Glutamatergic neuron (in vitro differentiated cells): ENCODE measurements at regions not wholly inside any gene's neighbourhood (a gene's known extent, or its start where the extent isn't known, plus 50 kb on each side); places are given as distances from the start of the nearest gene placed in this dataset.

ENCODE experiments used
- DNase-seq: peaks from one replicate; pipeline ENCODE4 v3.0.0; 2022
- H3K27ac Mint-ChIP-seq: one replicate; pipeline ENCODE4 v1.8.0; 2020; ENCODE audit warnings: mild to moderate bottlenecking, mixed read lengths, inconsistent platforms; ENCODE audit not compliant: unreplicated experiment
- H3K27me3 Mint-ChIP-seq: one replicate; pipeline ENCODE4 v1.8.0; 2020; ENCODE audit warnings: mild to moderate bottlenecking, moderate library complexity, mixed read lengths, inconsistent platforms; ENCODE audit not compliant: unreplicated experiment
- H3K36me3 Mint-ChIP-seq: one replicate; pipeline ENCODE4 v1.8.0; 2020; ENCODE audit warnings: mild to moderate bottlenecking, mixed read lengths, inconsistent platforms; ENCODE audit not compliant: unreplicated experiment
- H3K4me1 Mint-ChIP-seq: one replicate; pipeline ENCODE4 v1.8.0; 2020; ENCODE audit warnings: mild to moderate bottlenecking, low read depth, mixed read lengths, inconsistent platforms; ENCODE audit not compliant: unreplicated experiment
- H3K4me3 Mint-ChIP-seq: one replicate; pipeline ENCODE4 v1.8.0; 2020; ENCODE audit warnings: mild to moderate bottlenecking, mixed read lengths, inconsistent platforms; ENCODE audit not compliant: unreplicated experiment
- H3K9me3 Mint-ChIP-seq: one replicate; pipeline ENCODE4 v1.8.0; 2020; ENCODE audit warnings: mild to moderate bottlenecking, moderate library complexity, mixed read lengths, inconsistent platforms; ENCODE audit not compliant: unreplicated experiment
- TF ChIP-seq, protein P1 (sequence below): fragments of 200-600 bp; sonication (generic); IDR thresholded peaks from one replicate; pipeline ENCODE4 v1.5.0; 2021; ENCODE audit not compliant: partially characterized antibody, unreplicated experiment

DNA sequence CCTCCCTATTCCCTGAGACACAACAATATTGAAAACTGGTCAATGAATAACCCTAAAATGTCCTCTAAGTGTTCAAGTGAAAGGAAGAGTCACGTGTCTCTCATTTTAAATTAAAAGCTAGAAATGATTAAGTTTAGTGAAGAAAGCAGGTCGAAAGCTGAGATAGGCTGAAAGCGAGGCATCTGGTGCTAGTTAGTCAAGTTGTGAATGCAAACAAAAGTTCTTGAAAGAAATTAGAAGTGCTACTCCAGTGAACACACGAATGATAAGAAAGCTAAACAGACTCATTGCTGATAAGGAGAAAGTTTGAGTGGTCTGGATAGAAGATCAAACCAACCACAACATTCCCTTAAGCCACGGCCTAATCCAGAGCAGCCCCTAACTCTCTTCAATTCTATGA lies 99.4 kb upstream of the ZNF507 start:
- H3K4me3 Mint-ChIP-seq = no peak overlapping the region
- peaks cover 2% of the 10 kb centered on the region for H3K27me3 Mint-ChIP-seq
- no peaks in the 10 kb centered on the region for H3K4me1 Mint-ChIP-seq
- H3K36me3 Mint-ChIP-seq = no peaks in the 10 kb centered on the region
- peaks cover 2% of the 10 kb centered on the region for H3K9me3 Mint-ChIP-seq
- DNase-seq = no peak
- TF ChIP-seq, protein P1, sequence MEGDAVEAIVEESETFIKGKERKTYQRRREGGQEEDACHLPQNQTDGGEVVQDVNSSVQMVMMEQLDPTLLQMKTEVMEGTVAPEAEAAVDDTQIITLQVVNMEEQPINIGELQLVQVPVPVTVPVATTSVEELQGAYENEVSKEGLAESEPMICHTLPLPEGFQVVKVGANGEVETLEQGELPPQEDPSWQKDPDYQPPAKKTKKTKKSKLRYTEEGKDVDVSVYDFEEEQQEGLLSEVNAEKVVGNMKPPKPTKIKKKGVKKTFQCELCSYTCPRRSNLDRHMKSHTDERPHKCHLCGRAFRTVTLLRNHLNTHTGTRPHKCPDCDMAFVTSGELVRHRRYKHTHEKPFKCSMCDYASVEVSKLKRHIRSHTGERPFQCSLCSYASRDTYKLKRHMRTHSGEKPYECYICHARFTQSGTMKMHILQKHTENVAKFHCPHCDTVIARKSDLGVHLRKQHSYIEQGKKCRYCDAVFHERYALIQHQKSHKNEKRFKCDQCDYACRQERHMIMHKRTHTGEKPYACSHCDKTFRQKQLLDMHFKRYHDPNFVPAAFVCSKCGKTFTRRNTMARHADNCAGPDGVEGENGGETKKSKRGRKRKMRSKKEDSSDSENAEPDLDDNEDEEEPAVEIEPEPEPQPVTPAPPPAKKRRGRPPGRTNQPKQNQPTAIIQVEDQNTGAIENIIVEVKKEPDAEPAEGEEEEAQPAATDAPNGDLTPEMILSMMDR = no peak
- H3K27ac Mint-ChIP-seq = no peak overlapping the region

DNA sequence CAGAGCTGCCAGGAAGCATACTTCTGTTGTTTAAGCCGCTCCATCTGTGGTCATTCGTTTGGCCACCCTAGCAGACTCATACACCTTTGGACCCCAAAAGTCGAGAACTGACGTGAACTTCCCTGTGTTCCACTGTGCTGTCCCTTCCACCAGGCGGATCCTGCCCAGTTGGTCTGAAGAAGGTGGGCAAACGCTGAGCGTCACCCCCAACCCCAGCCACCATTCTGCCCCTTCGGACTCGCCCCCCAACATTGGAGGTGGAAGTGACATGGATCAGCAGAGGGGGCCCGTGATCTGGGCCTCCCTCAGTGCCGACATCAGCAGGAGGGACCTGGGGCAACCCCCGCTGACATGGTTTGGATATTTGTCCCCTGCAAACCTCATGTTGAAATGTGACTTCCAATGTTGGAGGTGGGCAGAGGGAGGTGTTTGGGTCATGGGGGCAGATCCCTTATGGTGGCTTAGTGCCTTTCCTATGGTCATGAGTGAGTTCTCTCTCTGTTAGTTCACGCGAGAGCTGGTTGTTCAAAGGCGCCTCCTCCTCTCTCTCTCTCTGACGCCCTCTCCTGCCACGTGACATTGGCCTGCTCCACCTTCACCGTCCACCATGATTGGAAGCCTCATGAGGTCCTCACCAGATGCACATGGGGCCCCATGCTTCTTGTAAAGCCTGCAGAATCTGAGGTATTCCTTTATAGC lies 93.6 kb upstream of the ZNF507 start:
- Mint-ChIP-seq H3K27ac (no peak overlapping the region), H3K4me1 (no peaks in the 10 kb centered on the region), H3K36me3 (no peaks in the 10 kb centered on the region), H3K4me3 (no peak overlapping the region), H3K9me3 (peaks cover 2% of the 10 kb centered on the region), H3K27me3 (peaks cover 4% of the 10 kb centered on the region)
- no peak for DNase-seq
- TF ChIP-seq, protein P1 = no peak

DNA sequence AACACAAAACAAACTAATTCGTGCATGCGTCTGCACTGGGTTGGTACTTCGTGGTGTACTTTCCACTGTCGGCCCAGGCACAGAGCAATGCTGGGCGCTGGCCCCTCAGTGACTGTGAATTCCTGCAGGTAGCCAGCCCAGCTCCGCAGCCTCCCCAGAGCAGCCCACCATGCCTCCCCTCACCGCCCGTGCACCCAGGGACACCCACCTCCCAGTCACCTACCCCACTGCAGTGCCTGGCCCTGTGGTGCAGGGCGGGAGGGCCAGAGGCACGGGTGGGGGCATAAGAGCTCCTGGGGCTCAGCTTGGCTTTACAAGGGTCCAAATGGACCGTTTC lies 93.1 kb upstream of the ZNF507 start:
- TF ChIP-seq, protein P1 = no peak
- Mint-ChIP-seq H3K27me3 (peaks cover 4% of the 10 kb centered on the region), H3K4me1 (no peaks in the 10 kb centered on the region), H3K36me3 (no peaks in the 10 kb centered on the region), H3K27ac (no peak overlapping the region), H3K9me3 (peaks cover 2% of the 10 kb centered on the region), H3K4me3 (no peak overlapping the region)
- no peak for DNase-seq

DNA sequence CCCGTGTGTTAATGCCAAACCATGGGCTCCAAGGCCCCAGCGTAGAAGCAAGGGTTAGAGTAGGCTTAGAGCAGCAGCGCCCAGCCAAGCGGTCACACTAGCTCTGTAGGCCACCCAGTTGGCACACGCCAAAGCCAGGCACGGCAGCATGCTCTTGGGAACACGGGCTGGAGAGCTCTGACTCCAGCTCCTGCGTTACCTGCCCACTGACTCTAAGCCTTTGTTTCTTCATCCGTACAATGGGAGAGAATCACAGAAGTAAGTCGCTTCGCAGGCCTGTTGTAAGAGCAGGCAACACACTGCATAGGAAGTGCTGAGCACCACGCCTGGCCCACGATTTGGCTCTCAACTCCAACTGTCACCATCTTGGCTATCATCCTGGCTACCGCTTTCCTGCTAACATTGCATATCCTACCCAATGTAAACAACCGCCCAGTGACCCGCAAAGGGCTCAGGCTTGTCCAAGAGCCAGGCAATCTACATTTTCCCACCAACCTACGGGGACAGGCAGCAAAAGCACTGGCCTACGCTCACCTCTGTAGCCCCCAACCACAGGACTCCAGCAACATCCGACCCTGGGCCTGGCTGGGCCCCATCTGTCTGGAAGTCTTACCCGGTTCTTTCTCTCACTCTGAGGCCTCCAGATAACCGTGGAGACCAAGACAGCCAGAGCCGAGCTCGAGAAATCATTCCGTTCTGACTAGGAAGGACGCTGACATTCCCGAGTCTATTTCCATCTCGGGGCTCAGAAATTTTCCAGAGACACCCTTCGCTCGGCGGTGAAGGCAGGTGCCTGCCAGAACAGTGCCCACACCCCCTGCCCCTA lies 91.5 kb upstream of the ZNF507 start:
- peaks cover 4% of the 10 kb centered on the region for H3K27me3 Mint-ChIP-seq
- no peaks in the 10 kb centered on the region for H3K4me1 Mint-ChIP-seq
- no peak overlapping the region for H3K4me3 Mint-ChIP-seq
- no peaks in the 10 kb centered on the region for H3K36me3 Mint-ChIP-seq
- TF ChIP-seq, protein P1 = no peak
- DNase-seq = no peak
- H3K27ac Mint-ChIP-seq = no peak overlapping the region
- H3K9me3 Mint-ChIP-seq = no peaks in the 10 kb centered on the region

DNA sequence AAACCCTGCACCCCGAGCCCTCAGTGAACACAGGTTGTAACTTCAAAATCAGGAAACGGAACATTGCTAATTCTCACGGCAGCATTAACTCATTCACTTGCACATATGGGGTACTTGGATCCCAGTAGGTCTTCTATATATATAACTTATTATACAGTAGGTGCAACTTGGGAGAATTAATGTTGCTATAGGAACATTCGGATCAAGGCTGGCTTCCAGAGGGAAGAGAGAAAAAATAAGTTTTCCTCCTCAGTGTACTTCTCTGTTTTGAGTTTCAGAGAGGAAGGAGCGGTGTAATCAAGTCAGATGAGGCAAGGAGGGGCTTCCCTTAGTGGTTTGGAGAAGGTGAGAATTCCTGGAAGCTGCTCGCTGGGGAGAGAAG lies 90.9 kb upstream of the ZNF507 start:
- H3K27me3 Mint-ChIP-seq = peaks cover 4% of the 10 kb centered on the region
- no peaks in the 10 kb centered on the region for H3K4me1 Mint-ChIP-seq
- DNase-seq = no peak
- TF ChIP-seq, protein P1 = no peak
- no peak overlapping the region for H3K27ac Mint-ChIP-seq
- H3K36me3 Mint-ChIP-seq = peaks cover 4% of the 10 kb centered on the region
- no peak overlapping the region for H3K4me3 Mint-ChIP-seq
- no peaks in the 10 kb centered on the region for H3K9me3 Mint-ChIP-seq
